ENCODE measurements at regions not wholly inside any gene's neighbourhood (a gene's known extent, or its start where the extent isn't known, plus 50 kb on each side); places are given as distances from the start of the nearest gene placed in this dataset.

DNA sequence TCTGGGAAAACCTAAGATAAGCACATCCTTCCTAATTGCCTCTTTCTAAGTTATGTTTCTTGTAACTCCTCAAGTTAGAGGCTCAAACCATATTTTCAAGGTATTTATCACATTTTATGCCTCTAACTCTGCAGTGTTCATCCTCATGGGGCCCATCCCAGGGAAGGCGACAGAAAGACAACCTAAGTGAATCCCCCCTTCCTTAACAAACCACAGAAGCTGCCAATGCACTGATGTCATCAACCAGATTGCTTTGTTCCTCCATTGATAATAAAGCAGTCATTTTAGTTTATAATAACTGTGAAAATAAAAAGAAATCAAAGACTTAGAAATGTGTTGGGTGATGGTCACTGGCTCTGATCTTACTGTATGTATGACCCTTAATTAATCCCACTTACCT lies 119.5 kb upstream of the TCF21 start:
- TF ChIP-seq EZH2 (IDR thresholded peaks at IDR 0.05; ENCODE audit: borderline replicate concordance, insufficient read depth, low read length, poor library complexity, severe bottlenecking) (no peak), TAF1 (IDR thresholded peaks at IDR 0.05; ENCODE audit: low read depth) (no peak), EP300 (conservative IDR thresholded peaks at IDR 0.05; ENCODE audit: poor library complexity, severe bottlenecking) (no peak), MXI1 (conservative IDR thresholded peaks at IDR 0.05; ENCODE audit: poor library complexity, severe bottlenecking) (no peak), RAD21 (conservative IDR thresholded peaks at IDR 0.05) (no peak), POLR2AphosphoS5 (IDR thresholded peaks at IDR 0.05) (no peak), SMC3 (conservative IDR thresholded peaks at IDR 0.05; ENCODE audit: poor library complexity) (no peak)
- TF ChIP-seq, protein P1, sequence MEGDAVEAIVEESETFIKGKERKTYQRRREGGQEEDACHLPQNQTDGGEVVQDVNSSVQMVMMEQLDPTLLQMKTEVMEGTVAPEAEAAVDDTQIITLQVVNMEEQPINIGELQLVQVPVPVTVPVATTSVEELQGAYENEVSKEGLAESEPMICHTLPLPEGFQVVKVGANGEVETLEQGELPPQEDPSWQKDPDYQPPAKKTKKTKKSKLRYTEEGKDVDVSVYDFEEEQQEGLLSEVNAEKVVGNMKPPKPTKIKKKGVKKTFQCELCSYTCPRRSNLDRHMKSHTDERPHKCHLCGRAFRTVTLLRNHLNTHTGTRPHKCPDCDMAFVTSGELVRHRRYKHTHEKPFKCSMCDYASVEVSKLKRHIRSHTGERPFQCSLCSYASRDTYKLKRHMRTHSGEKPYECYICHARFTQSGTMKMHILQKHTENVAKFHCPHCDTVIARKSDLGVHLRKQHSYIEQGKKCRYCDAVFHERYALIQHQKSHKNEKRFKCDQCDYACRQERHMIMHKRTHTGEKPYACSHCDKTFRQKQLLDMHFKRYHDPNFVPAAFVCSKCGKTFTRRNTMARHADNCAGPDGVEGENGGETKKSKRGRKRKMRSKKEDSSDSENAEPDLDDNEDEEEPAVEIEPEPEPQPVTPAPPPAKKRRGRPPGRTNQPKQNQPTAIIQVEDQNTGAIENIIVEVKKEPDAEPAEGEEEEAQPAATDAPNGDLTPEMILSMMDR (IDR thresholded peaks at IDR 0.05; ENCODE audit: poor library complexity, severe bottlenecking): no peak
- TF ChIP-seq, protein P2, sequence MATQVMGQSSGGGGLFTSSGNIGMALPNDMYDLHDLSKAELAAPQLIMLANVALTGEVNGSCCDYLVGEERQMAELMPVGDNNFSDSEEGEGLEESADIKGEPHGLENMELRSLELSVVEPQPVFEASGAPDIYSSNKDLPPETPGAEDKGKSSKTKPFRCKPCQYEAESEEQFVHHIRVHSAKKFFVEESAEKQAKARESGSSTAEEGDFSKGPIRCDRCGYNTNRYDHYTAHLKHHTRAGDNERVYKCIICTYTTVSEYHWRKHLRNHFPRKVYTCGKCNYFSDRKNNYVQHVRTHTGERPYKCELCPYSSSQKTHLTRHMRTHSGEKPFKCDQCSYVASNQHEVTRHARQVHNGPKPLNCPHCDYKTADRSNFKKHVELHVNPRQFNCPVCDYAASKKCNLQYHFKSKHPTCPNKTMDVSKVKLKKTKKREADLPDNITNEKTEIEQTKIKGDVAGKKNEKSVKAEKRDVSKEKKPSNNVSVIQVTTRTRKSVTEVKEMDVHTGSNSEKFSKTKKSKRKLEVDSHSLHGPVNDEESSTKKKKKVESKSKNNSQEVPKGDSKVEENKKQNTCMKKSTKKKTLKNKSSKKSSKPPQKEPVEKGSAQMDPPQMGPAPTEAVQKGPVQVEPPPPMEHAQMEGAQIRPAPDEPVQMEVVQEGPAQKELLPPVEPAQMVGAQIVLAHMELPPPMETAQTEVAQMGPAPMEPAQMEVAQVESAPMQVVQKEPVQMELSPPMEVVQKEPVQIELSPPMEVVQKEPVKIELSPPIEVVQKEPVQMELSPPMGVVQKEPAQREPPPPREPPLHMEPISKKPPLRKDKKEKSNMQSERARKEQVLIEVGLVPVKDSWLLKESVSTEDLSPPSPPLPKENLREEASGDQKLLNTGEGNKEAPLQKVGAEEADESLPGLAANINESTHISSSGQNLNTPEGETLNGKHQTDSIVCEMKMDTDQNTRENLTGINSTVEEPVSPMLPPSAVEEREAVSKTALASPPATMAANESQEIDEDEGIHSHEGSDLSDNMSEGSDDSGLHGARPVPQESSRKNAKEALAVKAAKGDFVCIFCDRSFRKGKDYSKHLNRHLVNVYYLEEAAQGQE (IDR thresholded peaks at IDR 0.05; ENCODE audit: borderline replicate concordance): no peak
- Histone ChIP-seq H3K79me2 (replicated peaks; ENCODE audit: insufficient read depth, low read length) (no peaks in the 10 kb centered on the region), H3K9me3 (ENCODE audit: low read length) (no peaks in the 10 kb centered on the region), H3K27me3 (ENCODE audit: insufficient read depth, low read depth, low read length) (no peaks in the 10 kb centered on the region), H3K4me2 (ENCODE audit: low read length) (no peak overlapping the region), H4K20me1 (ENCODE audit: insufficient read depth) (no peaks in the 10 kb centered on the region), H2AFZ (ENCODE audit: low read depth, low read length) (no peak overlapping the region), H3F3A (ENCODE audit: insufficient read depth, low read length, poor library complexity, severe bottlenecking) (no peaks in the 10 kb centered on the region), H3K27ac (ENCODE audit: low read length) (no peak overlapping the region), H3K36me3 (ENCODE audit: insufficient read depth, low read length) (no peaks in the 10 kb centered on the region), H3K9me2 (ENCODE audit: insufficient read depth, low read length) (no peaks in the 10 kb centered on the region), H3K4me3 (ENCODE audit: low read length) (no peak overlapping the region), H3K9ac (ENCODE audit: low read length) (no peak overlapping the region)

DNA sequence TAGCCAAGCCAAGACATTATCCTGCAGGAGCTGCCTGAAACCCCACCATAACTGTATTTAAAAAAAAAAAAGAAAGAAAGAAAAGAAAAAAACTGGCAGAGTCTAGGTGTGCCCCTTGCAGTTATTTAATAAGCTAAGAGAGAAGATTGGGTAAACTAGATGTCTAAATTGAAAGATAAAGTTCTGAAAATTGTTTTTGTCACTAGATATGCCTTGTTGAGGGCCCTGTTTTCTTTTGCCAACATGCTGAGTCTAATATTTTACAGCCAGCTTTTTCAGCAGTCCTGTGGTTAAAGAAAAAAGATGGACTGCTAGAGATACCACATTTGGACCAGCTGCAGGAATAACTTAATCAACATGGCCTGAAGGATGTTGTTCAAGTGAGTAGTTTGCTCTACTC lies 116.3 kb upstream of the TCF21 start:
- Histone ChIP-seq H2AFZ (ENCODE audit: low read depth, low read length) (no peak overlapping the region), H3K9ac (ENCODE audit: low read length) (no peak overlapping the region), H3F3A (ENCODE audit: insufficient read depth, low read length, poor library complexity, severe bottlenecking) (no peaks in the 10 kb centered on the region), H3K4me2 (ENCODE audit: low read length) (no peak overlapping the region), H3K27me3 (ENCODE audit: insufficient read depth, low read depth, low read length) (no peaks in the 10 kb centered on the region), H4K20me1 (ENCODE audit: insufficient read depth) (no peaks in the 10 kb centered on the region), H3K4me3 (ENCODE audit: low read length) (no peak overlapping the region), H3K27ac (ENCODE audit: low read length) (no peak overlapping the region), H3K36me3 (ENCODE audit: insufficient read depth, low read length) (no peaks in the 10 kb centered on the region), H3K9me3 (ENCODE audit: low read length) (no peaks in the 10 kb centered on the region), H3K9me2 (ENCODE audit: insufficient read depth, low read length) (no peaks in the 10 kb centered on the region), H3K79me2 (replicated peaks; ENCODE audit: insufficient read depth, low read length) (no peaks in the 10 kb centered on the region)
- no peak for TF ChIP-seq POLR2AphosphoS5 (IDR thresholded peaks at IDR 0.05)
- TF ChIP-seq MXI1 (conservative IDR thresholded peaks at IDR 0.05; ENCODE audit: poor library complexity, severe bottlenecking): no peak
- no peak for TF ChIP-seq SMC3 (conservative IDR thresholded peaks at IDR 0.05; ENCODE audit: poor library complexity)
- TF ChIP-seq TAF1 (IDR thresholded peaks at IDR 0.05; ENCODE audit: low read depth): no peak
- TF ChIP-seq EZH2 (IDR thresholded peaks at IDR 0.05; ENCODE audit: borderline replicate concordance, insufficient read depth, low read length, poor library complexity, severe bottlenecking): no peak
- TF ChIP-seq, protein P2 (IDR thresholded peaks at IDR 0.05; ENCODE audit: borderline replicate concordance): no peak
- TF ChIP-seq EP300 (conservative IDR thresholded peaks at IDR 0.05; ENCODE audit: poor library complexity, severe bottlenecking): no peak
- TF ChIP-seq, protein P1 (IDR thresholded peaks at IDR 0.05; ENCODE audit: poor library complexity, severe bottlenecking): no peak
- TF ChIP-seq RAD21 (conservative IDR thresholded peaks at IDR 0.05): no peak

Measured in neural cell (in vitro differentiated cells).